ENCODE measurements at regions not wholly inside any gene's neighbourhood (a gene's known extent, or its start where the extent isn't known, plus 50 kb on each side); places are given as distances from the start of the nearest gene placed in this dataset.

DNA sequence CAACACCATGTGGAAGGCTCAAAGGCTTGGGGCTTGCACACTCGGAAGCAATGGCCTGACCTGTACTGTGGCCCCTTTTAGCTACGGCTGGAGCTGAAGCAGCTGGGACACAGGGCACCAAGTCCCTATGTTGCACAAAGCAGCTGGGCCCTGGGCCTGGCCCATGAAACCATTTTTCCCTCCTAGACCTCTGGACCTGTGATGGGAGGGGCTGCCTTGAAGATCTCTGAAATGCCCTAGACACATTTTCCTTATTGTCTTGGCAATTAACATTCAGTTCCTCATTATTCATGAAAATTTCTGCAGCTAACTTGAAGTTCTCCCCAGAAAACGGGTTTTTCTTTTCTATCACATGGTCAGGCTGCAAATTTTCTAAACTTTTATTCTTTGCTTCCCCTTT is 85.6 kb upstream of the ALDH1A3 start:
- TF ChIP-seq, protein P1, sequence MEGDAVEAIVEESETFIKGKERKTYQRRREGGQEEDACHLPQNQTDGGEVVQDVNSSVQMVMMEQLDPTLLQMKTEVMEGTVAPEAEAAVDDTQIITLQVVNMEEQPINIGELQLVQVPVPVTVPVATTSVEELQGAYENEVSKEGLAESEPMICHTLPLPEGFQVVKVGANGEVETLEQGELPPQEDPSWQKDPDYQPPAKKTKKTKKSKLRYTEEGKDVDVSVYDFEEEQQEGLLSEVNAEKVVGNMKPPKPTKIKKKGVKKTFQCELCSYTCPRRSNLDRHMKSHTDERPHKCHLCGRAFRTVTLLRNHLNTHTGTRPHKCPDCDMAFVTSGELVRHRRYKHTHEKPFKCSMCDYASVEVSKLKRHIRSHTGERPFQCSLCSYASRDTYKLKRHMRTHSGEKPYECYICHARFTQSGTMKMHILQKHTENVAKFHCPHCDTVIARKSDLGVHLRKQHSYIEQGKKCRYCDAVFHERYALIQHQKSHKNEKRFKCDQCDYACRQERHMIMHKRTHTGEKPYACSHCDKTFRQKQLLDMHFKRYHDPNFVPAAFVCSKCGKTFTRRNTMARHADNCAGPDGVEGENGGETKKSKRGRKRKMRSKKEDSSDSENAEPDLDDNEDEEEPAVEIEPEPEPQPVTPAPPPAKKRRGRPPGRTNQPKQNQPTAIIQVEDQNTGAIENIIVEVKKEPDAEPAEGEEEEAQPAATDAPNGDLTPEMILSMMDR (tag by site-specific recombination; IDR thresholded peaks at IDR 0.05), result no peak
- TF ChIP-seq ZNF140 (tag by site-specific recombination; IDR thresholded peaks at IDR 0.05), result no peak
- TF ChIP-seq ZNF626 (tag by site-specific recombination; IDR thresholded peaks at IDR 0.05), result no peak
- no peak for TF ChIP-seq ZNF302 (tag by site-specific recombination; IDR thresholded peaks at IDR 0.05; ENCODE audit: low read depth)
- no peak for TF ChIP-seq PRDM1 (tag by site-specific recombination; IDR thresholded peaks at IDR 0.05)
- TF ChIP-seq HOXC10 (CRISPR knock-in tag; IDR thresholded peaks at IDR 0.05), result no peak
- no peak for TF ChIP-seq ZBTB8A (tag by site-specific recombination; IDR thresholded peaks at IDR 0.05)
- no peak for TF ChIP-seq ZNF791 (tag by site-specific recombination; IDR thresholded peaks at IDR 0.05)
- TF ChIP-seq, protein P2, sequence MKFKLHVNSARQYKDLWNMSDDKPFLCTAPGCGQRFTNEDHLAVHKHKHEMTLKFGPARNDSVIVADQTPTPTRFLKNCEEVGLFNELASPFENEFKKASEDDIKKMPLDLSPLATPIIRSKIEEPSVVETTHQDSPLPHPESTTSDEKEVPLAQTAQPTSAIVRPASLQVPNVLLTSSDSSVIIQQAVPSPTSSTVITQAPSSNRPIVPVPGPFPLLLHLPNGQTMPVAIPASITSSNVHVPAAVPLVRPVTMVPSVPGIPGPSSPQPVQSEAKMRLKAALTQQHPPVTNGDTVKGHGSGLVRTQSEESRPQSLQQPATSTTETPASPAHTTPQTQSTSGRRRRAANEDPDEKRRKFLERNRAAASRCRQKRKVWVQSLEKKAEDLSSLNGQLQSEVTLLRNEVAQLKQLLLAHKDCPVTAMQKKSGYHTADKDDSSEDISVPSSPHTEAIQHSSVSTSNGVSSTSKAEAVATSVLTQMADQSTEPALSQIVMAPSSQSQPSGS (tag by site-specific recombination; IDR thresholded peaks at IDR 0.05; ENCODE audit: low read depth), result no peak
- TF ChIP-seq, protein P3, sequence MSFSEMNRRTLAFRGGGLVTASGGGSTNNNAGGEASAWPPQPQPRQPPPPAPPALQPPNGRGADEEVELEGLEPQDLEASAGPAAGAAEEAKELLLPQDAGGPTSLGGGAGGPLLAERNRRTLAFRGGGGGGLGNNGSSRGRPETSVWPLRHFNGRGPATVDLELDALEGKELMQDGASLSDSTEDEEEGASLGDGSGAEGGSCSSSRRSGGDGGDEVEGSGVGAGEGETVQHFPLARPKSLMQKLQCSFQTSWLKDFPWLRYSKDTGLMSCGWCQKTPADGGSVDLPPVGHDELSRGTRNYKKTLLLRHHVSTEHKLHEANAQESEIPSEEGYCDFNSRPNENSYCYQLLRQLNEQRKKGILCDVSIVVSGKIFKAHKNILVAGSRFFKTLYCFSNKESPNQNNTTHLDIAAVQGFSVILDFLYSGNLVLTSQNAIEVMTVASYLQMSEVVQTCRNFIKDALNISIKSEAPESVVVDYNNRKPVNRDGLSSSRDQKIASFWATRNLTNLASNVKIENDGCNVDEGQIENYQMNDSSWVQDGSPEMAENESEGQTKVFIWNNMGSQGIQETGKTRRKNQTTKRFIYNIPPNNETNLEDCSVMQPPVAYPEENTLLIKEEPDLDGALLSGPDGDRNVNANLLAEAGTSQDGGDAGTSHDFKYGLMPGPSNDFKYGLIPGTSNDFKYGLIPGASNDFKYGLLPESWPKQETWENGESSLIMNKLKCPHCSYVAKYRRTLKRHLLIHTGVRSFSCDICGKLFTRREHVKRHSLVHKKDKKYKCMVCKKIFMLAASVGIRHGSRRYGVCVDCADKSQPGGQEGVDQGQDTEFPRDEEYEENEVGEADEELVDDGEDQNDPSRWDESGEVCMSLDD (tag by site-specific recombination; IDR thresholded peaks at IDR 0.05), result no peak
- TF ChIP-seq, protein P4, sequence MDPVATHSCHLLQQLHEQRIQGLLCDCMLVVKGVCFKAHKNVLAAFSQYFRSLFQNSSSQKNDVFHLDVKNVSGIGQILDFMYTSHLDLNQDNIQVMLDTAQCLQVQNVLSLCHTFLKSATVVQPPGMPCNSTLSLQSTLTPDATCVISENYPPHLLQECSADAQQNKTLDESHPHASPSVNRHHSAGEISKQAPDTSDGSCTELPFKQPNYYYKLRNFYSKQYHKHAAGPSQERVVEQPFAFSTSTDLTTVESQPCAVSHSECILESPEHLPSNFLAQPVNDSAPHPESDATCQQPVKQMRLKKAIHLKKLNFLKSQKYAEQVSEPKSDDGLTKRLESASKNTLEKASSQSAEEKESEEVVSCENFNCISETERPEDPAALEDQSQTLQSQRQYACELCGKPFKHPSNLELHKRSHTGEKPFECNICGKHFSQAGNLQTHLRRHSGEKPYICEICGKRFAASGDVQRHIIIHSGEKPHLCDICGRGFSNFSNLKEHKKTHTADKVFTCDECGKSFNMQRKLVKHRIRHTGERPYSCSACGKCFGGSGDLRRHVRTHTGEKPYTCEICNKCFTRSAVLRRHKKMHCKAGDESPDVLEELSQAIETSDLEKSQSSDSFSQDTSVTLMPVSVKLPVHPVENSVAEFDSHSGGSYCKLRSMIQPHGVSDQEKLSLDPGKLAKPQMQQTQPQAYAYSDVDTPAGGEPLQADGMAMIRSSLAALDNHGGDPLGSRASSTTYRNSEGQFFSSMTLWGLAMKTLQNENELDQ (tag by site-specific recombination; IDR thresholded peaks at IDR 0.05; ENCODE audit: low read depth), result no peak
- no peak for TF ChIP-seq ZNF768 (tag by site-specific recombination; IDR thresholded peaks at IDR 0.05)
- no peak for TF ChIP-seq ZBTB1 (tag by site-specific recombination; IDR thresholded peaks at IDR 0.05)
- no peak for TF ChIP-seq TCF7L2 (IDR thresholded peaks at IDR 0.05; ENCODE audit: borderline replicate concordance, low read depth, low read length)

Data from HEK293 (cell line).